ENCODE measurements at regions not wholly inside any gene's neighbourhood (a gene's known extent, or its start where the extent isn't known, plus 50 kb on each side); places are given as distances from the start of the nearest gene placed in this dataset.

DNA sequence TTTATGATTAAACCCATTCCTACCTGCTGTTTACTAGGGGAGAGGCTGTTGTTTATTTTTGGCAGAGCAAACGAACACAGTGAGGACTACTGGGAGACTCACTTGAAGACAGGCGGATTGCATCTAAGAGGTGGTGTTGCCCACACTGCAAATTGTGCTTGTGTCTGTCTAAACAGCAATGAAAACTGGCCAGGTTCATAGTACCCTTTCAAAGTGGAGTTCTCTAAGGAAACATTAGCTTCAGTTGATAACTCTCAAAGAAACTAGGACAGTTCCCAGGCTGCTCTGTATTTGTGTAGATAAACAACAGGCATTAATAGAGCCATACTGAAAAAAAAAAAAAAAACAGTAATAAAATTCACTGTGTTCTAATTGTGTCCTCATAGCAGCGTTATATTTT, 466.0 kb upstream of the RGS6 start:
- peaks cover 2% of the 10 kb centered on the region for H3K27me3 Mint-ChIP-seq (ENCODE audit: insufficient read depth, low read depth, poor library complexity)
- no peak overlapping the region for H3K27ac Mint-ChIP-seq
- TF ChIP-seq, protein P1, sequence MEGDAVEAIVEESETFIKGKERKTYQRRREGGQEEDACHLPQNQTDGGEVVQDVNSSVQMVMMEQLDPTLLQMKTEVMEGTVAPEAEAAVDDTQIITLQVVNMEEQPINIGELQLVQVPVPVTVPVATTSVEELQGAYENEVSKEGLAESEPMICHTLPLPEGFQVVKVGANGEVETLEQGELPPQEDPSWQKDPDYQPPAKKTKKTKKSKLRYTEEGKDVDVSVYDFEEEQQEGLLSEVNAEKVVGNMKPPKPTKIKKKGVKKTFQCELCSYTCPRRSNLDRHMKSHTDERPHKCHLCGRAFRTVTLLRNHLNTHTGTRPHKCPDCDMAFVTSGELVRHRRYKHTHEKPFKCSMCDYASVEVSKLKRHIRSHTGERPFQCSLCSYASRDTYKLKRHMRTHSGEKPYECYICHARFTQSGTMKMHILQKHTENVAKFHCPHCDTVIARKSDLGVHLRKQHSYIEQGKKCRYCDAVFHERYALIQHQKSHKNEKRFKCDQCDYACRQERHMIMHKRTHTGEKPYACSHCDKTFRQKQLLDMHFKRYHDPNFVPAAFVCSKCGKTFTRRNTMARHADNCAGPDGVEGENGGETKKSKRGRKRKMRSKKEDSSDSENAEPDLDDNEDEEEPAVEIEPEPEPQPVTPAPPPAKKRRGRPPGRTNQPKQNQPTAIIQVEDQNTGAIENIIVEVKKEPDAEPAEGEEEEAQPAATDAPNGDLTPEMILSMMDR (conservative IDR thresholded peaks at IDR 0.05; ENCODE audit: low read depth in 2 of 2): no peak
- no peak for TF ChIP-seq EZH2phosphoT487 (IDR thresholded peaks at IDR 0.05; ENCODE audit: unreplicated experiment)
- H3K4me1 ChIP-seq (ENCODE audit: insufficient read depth): no peaks in the 10 kb centered on the region
- no peak overlapping the region for H3K4me3 ChIP-seq
- no peak overlapping the region for H3K4me3 Mint-ChIP-seq
- H3K9me3 Mint-ChIP-seq: peaks cover 24% of the 10 kb centered on the region
- H3F3A ChIP-seq (replicated peaks; ENCODE audit: low read depth): no peaks in the 10 kb centered on the region
- H3K27me3 ChIP-seq (ENCODE audit: insufficient read depth): no peaks in the 10 kb centered on the region
- H3K79me2 ChIP-seq (replicated peaks; ENCODE audit: insufficient read depth): peaks cover 6% of the 10 kb centered on the region
- ATAC-seq (no peak), DNase-seq (ENCODE audit: low spot score) (no peak)
- no peaks in the 10 kb centered on the region for H3K36me3 ChIP-seq (ENCODE audit: insufficient read depth)
- H4K20me1 ChIP-seq (replicated peaks; ENCODE audit: insufficient read depth): no peaks in the 10 kb centered on the region
- peaks cover 3% of the 10 kb centered on the region for H3K4me1 Mint-ChIP-seq
- no peak overlapping the region for H3K27ac ChIP-seq (ENCODE audit: low read depth)
- no peak overlapping the region for H3K4me2 ChIP-seq
- no peak overlapping the region for H2AFZ ChIP-seq
- H3K9me2 ChIP-seq (ENCODE audit: insufficient read depth): 0 out of 2 replicates have a peak, but pooled peaks cover 10% of the 10 kb centered on the region
- peaks cover 41% of the 10 kb centered on the region for H3K36me3 Mint-ChIP-seq (ENCODE audit: low read depth)

DNA sequence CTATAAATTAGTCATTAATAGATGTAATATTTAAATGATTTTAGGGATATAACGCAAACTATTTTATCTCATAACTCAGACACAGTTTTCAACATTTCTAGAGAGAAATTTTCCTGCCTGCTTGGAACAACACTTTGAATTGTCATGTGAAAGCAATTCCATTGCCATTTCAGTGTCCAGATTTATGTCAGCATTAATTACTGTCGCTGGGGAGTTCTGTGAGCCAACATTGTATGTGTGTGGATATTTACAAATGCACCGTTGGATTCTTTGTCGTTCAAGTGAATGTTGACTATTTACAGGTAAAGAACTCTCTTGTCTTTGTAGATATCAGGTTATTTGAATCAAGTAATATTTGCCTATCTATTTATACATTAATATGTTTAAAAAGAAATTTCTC, 465.3 kb upstream of the RGS6 start:
- Histone ChIP-seq H3K27ac (ENCODE audit: low read depth) (no peak overlapping the region), H3K36me3 (ENCODE audit: insufficient read depth) (no peaks in the 10 kb centered on the region), H3K4me1 (ENCODE audit: insufficient read depth) (no peaks in the 10 kb centered on the region), H3K27me3 (ENCODE audit: insufficient read depth) (no peaks in the 10 kb centered on the region), H3K4me3 (no peak overlapping the region), H3F3A (replicated peaks; ENCODE audit: low read depth) (no peaks in the 10 kb centered on the region), H3K9me2 (ENCODE audit: insufficient read depth) (0 out of 2 replicates have a peak, but pooled peaks cover 10% of the 10 kb centered on the region), H2AFZ (no peak overlapping the region), H3K79me2 (replicated peaks; ENCODE audit: insufficient read depth) (peaks cover 13% of the 10 kb centered on the region), H4K20me1 (replicated peaks; ENCODE audit: insufficient read depth) (peaks cover 5% of the 10 kb centered on the region; the same call in 1 of the 2 replicates), H3K4me2 (no peak overlapping the region)
- DNase-seq (ENCODE audit: low spot score): no peak
- peaks cover 35% of the 10 kb centered on the region for H3K36me3 Mint-ChIP-seq (ENCODE audit: low read depth)
- H3K27me3 Mint-ChIP-seq (ENCODE audit: insufficient read depth, low read depth, poor library complexity): peaks cover 2% of the 10 kb centered on the region
- ATAC-seq: no peak
- no peak overlapping the region for H3K27ac Mint-ChIP-seq
- peaks cover 8% of the 10 kb centered on the region for H3K4me1 Mint-ChIP-seq
- H3K4me3 Mint-ChIP-seq: no peak overlapping the region
- peaks cover 24% of the 10 kb centered on the region for H3K9me3 Mint-ChIP-seq
- TF ChIP-seq ZNF114 (CRISPR knock-in tag; IDR thresholded peaks at IDR 0.05): no peak
- no peak for TF ChIP-seq CREB1 (CRISPR knock-in tag; IDR thresholded peaks at IDR 0.05; ENCODE audit: low read depth)
- TF ChIP-seq EZH2phosphoT487 (IDR thresholded peaks at IDR 0.05; ENCODE audit: unreplicated experiment): no peak
- no peak for TF ChIP-seq STAT1 (IDR thresholded peaks at IDR 0.05; ENCODE audit: unreplicated experiment)
- no peak for TF ChIP-seq JUNB (IDR thresholded peaks at IDR 0.05; ENCODE audit: unreplicated experiment)
- TF ChIP-seq ZNF331 (CRISPR knock-in tag; IDR thresholded peaks at IDR 0.05; ENCODE audit: low read depth): no peak
- TF ChIP-seq, protein P1 (conservative IDR thresholded peaks at IDR 0.05; ENCODE audit: low read depth in 2 of 2): no peak
- TF ChIP-seq POLR2AphosphoS5 (IDR thresholded peaks at IDR 0.05; ENCODE audit: low read depth): no peak
- no peak for TF ChIP-seq EZH2 (IDR thresholded peaks at IDR 0.05; ENCODE audit: low read depth, unreplicated experiment)
- no peak for TF ChIP-seq NANOG (IDR thresholded peaks at IDR 0.05; ENCODE audit: borderline replicate concordance)
- TF ChIP-seq, protein P2, sequence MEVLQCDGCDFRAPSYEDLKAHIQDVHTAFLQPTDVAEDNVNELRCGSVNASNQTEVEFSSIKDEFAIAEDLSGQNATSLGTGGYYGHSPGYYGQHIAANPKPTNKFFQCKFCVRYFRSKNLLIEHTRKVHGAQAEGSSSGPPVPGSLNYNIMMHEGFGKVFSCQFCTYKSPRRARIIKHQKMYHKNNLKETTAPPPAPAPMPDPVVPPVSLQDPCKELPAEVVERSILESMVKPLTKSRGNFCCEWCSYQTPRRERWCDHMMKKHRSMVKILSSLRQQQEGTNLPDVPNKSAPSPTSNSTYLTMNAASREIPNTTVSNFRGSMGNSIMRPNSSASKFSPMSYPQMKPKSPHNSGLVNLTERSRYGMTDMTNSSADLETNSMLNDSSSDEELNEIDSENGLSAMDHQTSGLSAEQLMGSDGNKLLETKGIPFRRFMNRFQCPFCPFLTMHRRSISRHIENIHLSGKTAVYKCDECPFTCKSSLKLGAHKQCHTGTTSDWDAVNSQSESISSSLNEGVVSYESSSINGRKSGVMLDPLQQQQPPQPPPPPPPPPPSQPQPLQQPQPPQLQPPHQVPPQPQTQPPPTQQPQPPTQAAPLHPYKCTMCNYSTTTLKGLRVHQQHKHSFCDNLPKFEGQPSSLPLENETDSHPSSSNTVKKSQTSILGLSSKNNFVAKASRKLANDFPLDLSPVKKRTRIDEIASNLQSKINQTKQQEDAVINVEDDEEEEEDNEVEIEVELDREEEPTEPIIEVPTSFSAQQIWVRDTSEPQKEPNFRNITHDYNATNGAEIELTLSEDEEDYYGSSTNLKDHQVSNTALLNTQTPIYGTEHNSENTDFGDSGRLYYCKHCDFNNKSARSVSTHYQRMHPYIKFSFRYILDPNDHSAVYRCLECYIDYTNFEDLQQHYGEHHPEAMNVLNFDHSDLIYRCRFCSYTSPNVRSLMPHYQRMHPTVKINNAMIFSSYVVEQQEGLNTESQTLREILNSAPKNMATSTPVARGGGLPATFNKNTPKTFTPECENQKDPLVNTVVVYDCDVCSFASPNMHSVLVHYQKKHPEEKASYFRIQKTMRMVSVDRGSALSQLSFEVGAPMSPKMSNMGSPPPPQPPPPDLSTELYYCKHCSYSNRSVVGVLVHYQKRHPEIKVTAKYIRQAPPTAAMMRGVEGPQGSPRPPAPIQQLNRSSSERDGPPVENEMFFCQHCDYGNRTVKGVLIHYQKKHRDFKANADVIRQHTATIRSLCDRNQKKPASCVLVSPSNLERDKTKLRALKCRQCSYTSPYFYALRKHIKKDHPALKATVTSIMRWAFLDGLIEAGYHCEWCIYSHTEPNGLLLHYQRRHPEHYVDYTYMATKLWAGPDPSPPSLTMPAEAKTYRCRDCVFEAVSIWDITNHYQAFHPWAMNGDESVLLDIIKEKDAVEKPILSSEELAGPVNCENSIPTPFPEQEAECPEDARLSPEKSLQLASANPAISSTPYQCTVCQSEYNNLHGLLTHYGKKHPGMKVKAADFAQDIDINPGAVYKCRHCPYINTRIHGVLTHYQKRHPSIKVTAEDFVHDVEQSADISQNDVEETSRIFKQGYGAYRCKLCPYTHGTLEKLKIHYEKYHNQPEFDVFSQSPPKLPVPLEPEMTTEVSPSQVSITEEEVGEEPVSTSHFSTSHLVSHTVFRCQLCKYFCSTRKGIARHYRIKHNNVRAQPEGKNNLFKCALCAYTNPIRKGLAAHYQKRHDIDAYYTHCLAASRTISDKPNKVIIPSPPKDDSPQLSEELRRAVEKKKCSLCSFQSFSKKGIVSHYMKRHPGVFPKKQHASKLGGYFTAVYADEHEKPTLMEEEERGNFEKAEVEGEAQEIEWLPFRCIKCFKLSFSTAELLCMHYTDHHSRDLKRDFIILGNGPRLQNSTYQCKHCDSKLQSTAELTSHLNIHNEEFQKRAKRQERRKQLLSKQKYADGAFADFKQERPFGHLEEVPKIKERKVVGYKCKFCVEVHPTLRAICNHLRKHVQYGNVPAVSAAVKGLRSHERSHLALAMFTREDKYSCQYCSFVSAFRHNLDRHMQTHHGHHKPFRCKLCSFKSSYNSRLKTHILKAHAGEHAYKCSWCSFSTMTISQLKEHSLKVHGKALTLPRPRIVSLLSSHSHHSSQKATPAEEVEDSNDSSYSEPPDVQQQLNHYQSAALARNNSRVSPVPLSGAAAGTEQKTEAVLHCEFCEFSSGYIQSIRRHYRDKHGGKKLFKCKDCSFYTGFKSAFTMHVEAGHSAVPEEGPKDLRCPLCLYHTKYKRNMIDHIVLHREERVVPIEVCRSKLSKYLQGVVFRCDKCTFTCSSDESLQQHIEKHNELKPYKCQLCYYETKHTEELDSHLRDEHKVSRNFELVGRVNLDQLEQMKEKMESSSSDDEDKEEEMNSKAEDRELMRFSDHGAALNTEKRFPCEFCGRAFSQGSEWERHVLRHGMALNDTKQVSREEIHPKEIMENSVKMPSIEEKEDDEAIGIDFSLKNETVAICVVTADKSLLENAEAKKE (CRISPR knock-in tag; IDR thresholded peaks at IDR 0.05): no peak

Data from GM23338 (cell line).